ENCODE measurements at regions not wholly inside any gene's neighbourhood (a gene's known extent, or its start where the extent isn't known, plus 50 kb on each side); places are given as distances from the start of the nearest gene placed in this dataset.

GRCh38 chr4:53920883-53921282, 143.5 kb downstream of the CHIC2 start:
- no peak for DNase-seq (ENCODE audit: low read depth)

- DNase-seq (ENCODE audit: low read depth) = no peak
Measured at GRCh38 chr4:53920116-53920515, 144.3 kb downstream of the CHIC2 start.

GRCh38 chr4:53919535-53919934, 144.9 kb downstream of the CHIC2 start:
- DNase-seq (ENCODE audit: low read depth) = no peak

- no peak for DNase-seq (ENCODE audit: low read depth)
Measured at GRCh38 chr4:53917729-53918128, 146.7 kb downstream of the CHIC2 start.

GRCh38 chr4:53916431-53916889, 147.9 kb downstream of the CHIC2 start:
- no peak for DNase-seq (ENCODE audit: low read depth)

- DNase-seq (ENCODE audit: low read depth) = peak; percentile 32
Measured at GRCh38 chr4:53914313-53915016, 149.9 kb downstream of the CHIC2 start.

- DNase-seq (ENCODE audit: low read depth) = no peak
Measured at GRCh38 chr4:53913771-53914170, 150.6 kb downstream of the CHIC2 start.

- DNase-seq (ENCODE audit: low read depth) = no peak
Measured at GRCh38 chr4:53912766-53913497, 151.5 kb downstream of the CHIC2 start.

GRCh38 chr4:53908661-53909078, 155.7 kb downstream of the CHIC2 start:
- peak; percentile 71 for DNase-seq (ENCODE audit: low read depth)

- no peak for DNase-seq (ENCODE audit: low read depth)
Measured at GRCh38 chr4:53907772-53908171, 156.6 kb downstream of the CHIC2 start.

GRCh38 chr4:53906606-53907190, 157.7 kb downstream of the CHIC2 start:
- DNase-seq (ENCODE audit: low read depth) = no peak

GRCh38 chr4:53905941-53906377, 158.4 kb downstream of the CHIC2 start:
- peak; percentile 29 for DNase-seq (ENCODE audit: low read depth)

GRCh38 chr4:53905276-53905940, 159.0 kb downstream of the CHIC2 start:
- DNase-seq (ENCODE audit: low read depth) = no peak

GRCh38 chr4:53902786-53903185, 161.6 kb downstream of the CHIC2 start:
- DNase-seq (ENCODE audit: low read depth) = no peak

- DNase-seq (ENCODE audit: low read depth) = no peak
Measured at GRCh38 chr4:53900271-53900649, 164.1 kb downstream of the CHIC2 start.

- no peak for DNase-seq (ENCODE audit: low read depth)
Measured at GRCh38 chr4:53899586-53900270, 164.7 kb downstream of the CHIC2 start.

GRCh38 chr4:53895137-53895536, 169.3 kb downstream of the CHIC2 start:
- no peak for DNase-seq (ENCODE audit: low read depth)

- DNase-seq (ENCODE audit: low read depth) = no peak
Measured at GRCh38 chr4:53890461-53890860, 173.9 kb downstream of the CHIC2 start.

GRCh38 chr4:53889326-53890055, 174.9 kb downstream of the CHIC2 start:
- DNase-seq (ENCODE audit: low read depth) = no peak

GRCh38 chr4:53886090-53886489, 178.3 kb downstream of the CHIC2 start:
- DNase-seq (ENCODE audit: low read depth) = no peak

- no peak for DNase-seq (ENCODE audit: low read depth)
Measured at GRCh38 chr4:53885668-53886067, 178.7 kb downstream of the CHIC2 start.

Data from Daoy (cell line).